ENCODE measurements at regions not wholly inside any gene's neighbourhood (a gene's known extent, or its start where the extent isn't known, plus 50 kb on each side); places are given as distances from the start of the nearest gene placed in this dataset.

- DNase-seq: no peak
These were observed 54.6 kb downstream of the ARL4A start for GRCh38 chr7:12741951-12742575.

- DNase-seq: no peak
These were observed 58.8 kb downstream of the ARL4A start for GRCh38 chr7:12746211-12746610.

GRCh38 chr7:12747687-12748306, 60.4 kb downstream of the ARL4A start:
- no peak for DNase-seq

- no peak for DNase-seq
These were observed 61.6 kb downstream of the ARL4A start for GRCh38 chr7:12749069-12749468.

- no peak for DNase-seq
These were observed 62.3 kb downstream of the ARL4A start for GRCh38 chr7:12749746-12750145.

- no peak for DNase-seq
These were observed 64.3 kb downstream of the ARL4A start for GRCh38 chr7:12751764-12752163.

- no peak for DNase-seq
These were observed 66.7 kb downstream of the ARL4A start for GRCh38 chr7:12754179-12754578.

- DNase-seq: no peak
These were observed 69.4 kb downstream of the ARL4A start for GRCh38 chr7:12756821-12757220.

- DNase-seq: no peak
These were observed 70.0 kb downstream of the ARL4A start for GRCh38 chr7:12757443-12757842.

- DNase-seq: no peak
These were observed 71.7 kb downstream of the ARL4A start for GRCh38 chr7:12759151-12759550.

GRCh38 chr7:12761111-12761510, 73.7 kb downstream of the ARL4A start:
- no peak for DNase-seq

GRCh38 chr7:12761691-12762090, 74.3 kb downstream of the ARL4A start:
- no peak for DNase-seq

- no peak for DNase-seq
These were observed 77.0 kb downstream of the ARL4A start for GRCh38 chr7:12764458-12764891.

- no peak for DNase-seq
These were observed 78.1 kb downstream of the ARL4A start for GRCh38 chr7:12765431-12766100.

- no peak for DNase-seq
These were observed 79.0 kb downstream of the ARL4A start for GRCh38 chr7:12766416-12766815.

GRCh38 chr7:12768948-12769347, 81.5 kb downstream of the ARL4A start:
- DNase-seq: no peak

- no peak for DNase-seq
These were observed 82.0 kb downstream of the ARL4A start for GRCh38 chr7:12769444-12769843.

- no peak for DNase-seq
These were observed 83.0 kb downstream of the ARL4A start for GRCh38 chr7:12770227-12770975.

- no peak for DNase-seq
These were observed 84.0 kb downstream of the ARL4A start for GRCh38 chr7:12771378-12771877.

- DNase-seq: no peak
These were observed 85.3 kb downstream of the ARL4A start for GRCh38 chr7:12772768-12773167.

GRCh38 chr7:12777257-12777656, 89.8 kb downstream of the ARL4A start:
- DNase-seq: no peak

GRCh38 chr7:12779947-12780346, 92.5 kb downstream of the ARL4A start:
- DNase-seq: no peak

GRCh38 chr7:12783421-12784095, 96.1 kb downstream of the ARL4A start:
- no peak for DNase-seq
